H1 (cell line): ENCODE measurements at regions not wholly inside any gene's neighbourhood (a gene's known extent, or its start where the extent isn't known, plus 50 kb on each side); places are given as distances from the start of the nearest gene placed in this dataset.

Source experiments
- CTCF ChIA-PET: fragments of 300-600 bp; sonication (Branson Sonifier 250); formaldehyde crosslinking; loops from one replicate; lab custom pipeline; 2021; ENCODE audit not compliant: partially characterized antibody; lab: Charles Lee
- POLR2A ChIA-PET: fragments of 300-600 bp; sonication (Branson Sonifier 250); formaldehyde crosslinking; loops from one replicate; lab custom pipeline; 2021; ENCODE audit warnings: inconsistent platforms; ENCODE audit not compliant: partially characterized antibody; lab: Charles Lee
- DNase-seq, 2 experiments: peaks; one replicate each; pipeline versions ENCODE4 v3.0.0 to v3.0.0-alpha.2; 2010 to 2022; ENCODE audit warnings: low spot score in 2 of 2, low read depth in 1 of 2, mixed read lengths in 1 of 2
- FAIRE-seq: peaks from 2 replicates; lab custom pipeline; 2011; peaks lifted over from hg19 to GRCh38; lab: Jason Lieb, UNC
- H2AFZ ChIP-seq: 2 replicates; pipeline ENCODE4 v1.8.1; 2012; ENCODE audit warnings: low read length, inconsistent platforms
- H2AK5ac ChIP-seq: 2 replicates; pipeline ENCODE4 v1.6.1; 2013; ENCODE audit warnings: low read depth, low read length
- H2BK120ac ChIP-seq: replicated peaks from 2 replicates; pipeline ENCODE3; 2013; ENCODE audit warnings: low read depth, low read length, inconsistent platforms
- H2BK12ac ChIP-seq: 2 replicates; pipeline ENCODE4 v1.6.1; 2013; ENCODE audit warnings: low read depth, low read length
- H2BK15ac ChIP-seq: 2 replicates; pipeline ENCODE4 v1.6.1; 2013; ENCODE audit warnings: low read length
- H2BK20ac ChIP-seq: 2 replicates; pipeline ENCODE4 v1.6.1; 2013; ENCODE audit warnings: low read length
- H2BK5ac ChIP-seq: 2 replicates; pipeline ENCODE4 v1.6.1; 2013; ENCODE audit warnings: low read depth, low read length
- H3K14ac ChIP-seq: 2 replicates; pipeline ENCODE4 v1.6.1; 2013; ENCODE audit warnings: inconsistent platforms; ENCODE audit not compliant: insufficient read length
- H3K18ac ChIP-seq: 2 replicates; pipeline ENCODE4 v1.6.1; 2013; ENCODE audit warnings: low read length; ENCODE audit errors: extremely low read depth
- H3K23ac ChIP-seq: 2 replicates; pipeline ENCODE4 v1.6.1; 2013; ENCODE audit warnings: inconsistent platforms; ENCODE audit not compliant: insufficient read length
- H3K23me2 ChIP-seq: 2 replicates; pipeline ENCODE4 v1.6.1; 2013; ENCODE audit warnings: low read depth, low read length
- H3K27ac ChIP-seq: 2 replicates; pipeline ENCODE4 v1.6.1; 2011; ENCODE audit warnings: low read depth, low read length, inconsistent platforms
- H3K27me3 ChIP-seq, 4 experiments: replicated peaks in 1 of 4; 1 replicate in 1 of 4; 2 replicates in 3 of 4; pipeline versions ENCODE4 v1.6.1 to v1.8.1; 2011 to 2013; ENCODE audit warnings: low read length in 3 of 4, mild to moderate bottlenecking in 3 of 4, inconsistent platforms in 2 of 4, mixed read lengths in 2 of 4, moderate library complexity in 1 of 4; ENCODE audit not compliant: control insufficient read depth in 3 of 4, insufficient read depth in 3 of 4; ENCODE audit errors: extremely low read depth in 1 of 4
- H3K36me3 ChIP-seq, 4 experiments: 2 replicates each; pipeline versions ENCODE4 v1.6.1 to v1.8.1; 2011 to 2013; ENCODE audit warnings: mild to moderate bottlenecking in 4 of 4, low read length in 3 of 4, moderate library complexity in 2 of 4, control low read depth in 1 of 4, inconsistent platforms in 1 of 4; ENCODE audit not compliant: insufficient read depth in 4 of 4, control insufficient read depth in 2 of 4
- H3K4ac ChIP-seq: replicated peaks from 2 replicates; pipeline ENCODE3; 2013; ENCODE audit warnings: low read length, low read depth, mixed read lengths, inconsistent platforms; ENCODE audit not compliant: insufficient read length
- H3K4me1 ChIP-seq, 4 experiments: replicated peaks in 1 of 4; 1 replicate in 1 of 4; 2 replicates in 3 of 4; pipeline versions ENCODE4 v1.6.1 to v1.8.1; 2011 to 2013; ENCODE audit warnings: low read length in 3 of 4, inconsistent platforms in 2 of 4, mixed read lengths in 1 of 4; ENCODE audit not compliant: insufficient read depth in 4 of 4, control insufficient read depth in 3 of 4
- H3K4me2 ChIP-seq, 2 experiments: 2 replicates each; pipeline versions ENCODE4 v1.6.1 to v1.8.1; 2011 to 2013; ENCODE audit warnings: low read depth in 2 of 2, low read length in 2 of 2, control low read depth in 1 of 2, inconsistent platforms in 1 of 2, mild to moderate bottlenecking in 1 of 2; ENCODE audit not compliant: insufficient read depth in 1 of 2
- H3K4me3 ChIP-seq, 4 experiments: fragments of 200-600, 300-600 bp in 1 of 4; sonication (generic), shearing (Covaris generic), sonication (Bioruptor Twin) in 1 of 4; 2 replicates each; pipeline versions ENCODE4 v1.5.1 to v1.8.1; 2011 to 2016; ENCODE audit warnings: low read length in 4 of 4, low read depth in 3 of 4, control low read depth in 2 of 4, inconsistent platforms in 2 of 4, mild to moderate bottlenecking in 2 of 4, mixed read lengths in 1 of 4, moderate library complexity in 1 of 4; ENCODE audit not compliant: insufficient read depth in 2 of 4; ENCODE audit errors: extremely low read depth in 1 of 4
- H3K56ac ChIP-seq: replicated peaks from 2 replicates; pipeline ENCODE3; 2013; ENCODE audit warnings: low read depth, mild to moderate bottlenecking, mixed read lengths, low read length, inconsistent platforms; ENCODE audit not compliant: insufficient read length
- H3K79me1 ChIP-seq: 2 replicates; pipeline ENCODE4 v1.6.1; 2013; ENCODE audit warnings: low read depth, low read length, control low read depth
- H3K79me2 ChIP-seq, 2 experiments: 2 replicates each; pipeline versions ENCODE4 v1.6.1 to v1.8.1; 2012 to 2013; ENCODE audit warnings: low read length in 2 of 2, mild to moderate bottlenecking in 2 of 2, inconsistent platforms in 1 of 2; ENCODE audit not compliant: insufficient read depth in 2 of 2, control insufficient read depth in 1 of 2
- H3K9ac ChIP-seq, 4 experiments: replicated peaks in 1 of 4; 1 replicate in 1 of 4; 2 replicates in 3 of 4; pipeline versions ENCODE4 v1.6.1 to v1.8.1; 2011 to 2013; ENCODE audit warnings: low read depth in 3 of 4, low read length in 3 of 4, control low read depth in 2 of 4, mild to moderate bottlenecking in 2 of 4, moderate library complexity in 2 of 4, inconsistent platforms in 1 of 4; ENCODE audit errors: extremely low read depth in 1 of 4
- H3K9me3 ChIP-seq, 2 experiments: 2 replicates each; pipeline versions ENCODE4 v1.6.1 to v1.8.1; 2012 to 2013; ENCODE audit warnings: mild to moderate bottlenecking in 2 of 2, moderate library complexity in 2 of 2, control low read depth in 1 of 2, inconsistent platforms in 1 of 2, low read depth in 1 of 2, low read length in 1 of 2, mixed read lengths in 1 of 2; ENCODE audit not compliant: insufficient read depth in 2 of 2
- H4K20me1 ChIP-seq, 2 experiments: replicated peaks in 1 of 2; 2 replicates each; pipeline versions ENCODE3 to v1.8.1; 2011 to 2013; ENCODE audit warnings: inconsistent platforms in 2 of 2, low read length in 2 of 2, mild to moderate bottlenecking in 1 of 2; ENCODE audit not compliant: insufficient read depth in 2 of 2, control insufficient read depth in 1 of 2
- H4K5ac ChIP-seq: 2 replicates; pipeline ENCODE4 v1.6.1; 2013; ENCODE audit warnings: low read length, low read depth, mixed read lengths, inconsistent platforms; ENCODE audit not compliant: insufficient read length
- H4K8ac ChIP-seq: 2 replicates; pipeline ENCODE4 v1.8.0; 2013; ENCODE audit warnings: mild to moderate bottlenecking, moderate library complexity, low read length, inconsistent platforms; ENCODE audit not compliant: insufficient read depth; ENCODE audit errors: extremely low read depth
- H4K91ac ChIP-seq: replicated peaks from 2 replicates; pipeline ENCODE3; 2013; ENCODE audit warnings: low read length, mixed read lengths, inconsistent platforms; ENCODE audit not compliant: insufficient read length
- POU5F1 ChIP-seq: IDR thresholded peaks from 2 replicates; pipeline ENCODE4 v1.6.1; 2011; ENCODE audit warnings: low read depth, mild to moderate bottlenecking, low read length, moderate library complexity
- RBBP5 ChIP-seq: IDR thresholded peaks from 2 replicates; pipeline ENCODE4 v1.7.1; 2012; ENCODE audit warnings: low read depth, mild to moderate bottlenecking, inconsistent platforms, low read length, moderate library complexity, borderline replicate concordance
- RXRA ChIP-seq: IDR thresholded peaks from 2 replicates; pipeline ENCODE4 v1.6.1; 2011; ENCODE audit warnings: low read depth, mild to moderate bottlenecking, low read length, moderate library complexity; ENCODE audit not compliant: insufficient read depth

DNA sequence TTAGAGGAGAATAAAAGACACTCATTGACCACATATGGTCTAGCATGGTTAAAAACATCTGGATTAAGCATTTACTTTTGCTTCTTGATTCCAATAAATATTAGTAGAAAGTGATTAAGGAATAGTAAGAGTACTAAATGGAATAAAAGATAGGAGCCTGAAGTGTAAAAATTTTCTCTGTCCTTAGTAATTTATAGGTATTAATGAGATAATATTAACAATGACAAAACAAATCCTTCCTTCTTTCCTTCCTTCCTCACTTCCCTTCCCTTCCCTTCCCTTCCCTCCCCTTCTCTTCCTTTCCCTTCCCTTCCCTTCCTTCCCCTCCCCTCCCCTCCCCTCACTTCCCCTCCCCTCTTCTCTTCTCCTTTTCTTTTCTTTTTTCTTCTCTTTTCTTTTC, 797.5 kb upstream of the NRXN1 start:
- Histone ChIP-seq H3K18ac (no peak overlapping the region), H3K9ac (no peak overlapping the region), H3K27ac (no peak overlapping the region), H3K23ac (no peak overlapping the region), H4K20me1 (no peaks in the 10 kb centered on the region), H3K27me3 (no peaks in the 10 kb centered on the region), H3K4me1 (no peaks in the 10 kb centered on the region), H3K4ac (no peak overlapping the region), H2AK5ac (no peak overlapping the region), H3K56ac (no peak overlapping the region), H3K79me2 (no peaks in the 10 kb centered on the region), H3K36me3 (no peaks in the 10 kb centered on the region), H3K4me2 (no peak overlapping the region), H3K4me3 (no peak overlapping the region), H3K9me3 (no peaks in the 10 kb centered on the region), H3K79me1 (no peaks in the 10 kb centered on the region), H2BK12ac (no peak overlapping the region), H2BK20ac (no peak overlapping the region), H2BK5ac (no peak overlapping the region), H2BK120ac (no peak overlapping the region), H4K5ac (no peak overlapping the region), H2AFZ (no peak overlapping the region), H4K8ac (no peak overlapping the region), H4K91ac (no peak overlapping the region), H3K14ac (no peak overlapping the region), H2BK15ac (no peak overlapping the region), H3K23me2 (no peaks in the 10 kb centered on the region)
- no peak for DNase-seq
- CTCF ChIA-PET = no interaction called here
- POLR2A ChIA-PET = no interaction called here
- FAIRE-seq = no peak
- TF ChIP-seq RBBP5 (no peak), RXRA (no peak), POU5F1 (no peak)
